ENCODE measurements at regions not wholly inside any gene's neighbourhood (a gene's known extent, or its start where the extent isn't known, plus 50 kb on each side); places are given as distances from the start of the nearest gene placed in this dataset.

DNA sequence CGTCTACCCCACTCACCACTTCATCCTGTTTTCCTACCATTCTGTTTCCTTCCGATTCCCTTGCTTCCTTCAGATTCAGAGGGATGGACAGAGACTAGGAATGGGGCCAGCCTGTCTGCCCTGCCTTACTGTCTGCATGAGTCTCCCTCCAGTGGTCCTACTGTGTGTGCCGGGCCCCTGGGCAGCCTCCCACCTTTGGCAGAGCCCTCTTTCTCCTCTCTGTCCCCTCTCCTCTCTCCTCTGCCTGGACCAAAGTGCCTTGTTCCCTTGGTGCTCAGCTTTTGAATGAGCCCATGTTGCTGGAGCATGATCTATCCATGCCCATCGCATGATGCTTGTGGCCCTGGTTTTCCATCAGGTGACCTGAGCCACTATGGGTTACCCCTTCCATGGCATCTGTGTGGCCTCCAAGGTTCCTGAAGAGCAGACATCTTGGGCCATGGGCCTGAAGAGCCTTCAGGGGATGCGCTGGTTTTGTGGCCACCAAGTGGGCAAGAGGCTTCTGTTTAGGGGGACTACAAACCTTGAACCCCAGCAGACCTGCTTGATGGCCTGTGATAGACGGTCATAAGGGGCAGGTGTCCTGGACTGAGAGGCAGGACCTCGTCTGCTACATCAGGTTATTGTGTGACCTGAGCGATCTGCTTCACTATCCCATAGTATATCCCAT, 54.2 kb upstream of the BCL11B start:
- TF ChIP-seq, protein P1, sequence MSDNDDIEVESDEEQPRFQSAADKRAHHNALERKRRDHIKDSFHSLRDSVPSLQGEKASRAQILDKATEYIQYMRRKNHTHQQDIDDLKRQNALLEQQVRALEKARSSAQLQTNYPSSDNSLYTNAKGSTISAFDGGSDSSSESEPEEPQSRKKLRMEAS (IDR thresholded peaks at IDR 0.05; ENCODE audit: low read depth, low read length) = no peak
- TF ChIP-seq POLR2A (IDR thresholded peaks at IDR 0.05; ENCODE audit: extremely low read depth, insufficient read length) (no peak), MYC (IDR thresholded peaks at IDR 0.05; ENCODE audit: low read depth, low read length) (no peak)
- TF ChIP-seq, protein P2, sequence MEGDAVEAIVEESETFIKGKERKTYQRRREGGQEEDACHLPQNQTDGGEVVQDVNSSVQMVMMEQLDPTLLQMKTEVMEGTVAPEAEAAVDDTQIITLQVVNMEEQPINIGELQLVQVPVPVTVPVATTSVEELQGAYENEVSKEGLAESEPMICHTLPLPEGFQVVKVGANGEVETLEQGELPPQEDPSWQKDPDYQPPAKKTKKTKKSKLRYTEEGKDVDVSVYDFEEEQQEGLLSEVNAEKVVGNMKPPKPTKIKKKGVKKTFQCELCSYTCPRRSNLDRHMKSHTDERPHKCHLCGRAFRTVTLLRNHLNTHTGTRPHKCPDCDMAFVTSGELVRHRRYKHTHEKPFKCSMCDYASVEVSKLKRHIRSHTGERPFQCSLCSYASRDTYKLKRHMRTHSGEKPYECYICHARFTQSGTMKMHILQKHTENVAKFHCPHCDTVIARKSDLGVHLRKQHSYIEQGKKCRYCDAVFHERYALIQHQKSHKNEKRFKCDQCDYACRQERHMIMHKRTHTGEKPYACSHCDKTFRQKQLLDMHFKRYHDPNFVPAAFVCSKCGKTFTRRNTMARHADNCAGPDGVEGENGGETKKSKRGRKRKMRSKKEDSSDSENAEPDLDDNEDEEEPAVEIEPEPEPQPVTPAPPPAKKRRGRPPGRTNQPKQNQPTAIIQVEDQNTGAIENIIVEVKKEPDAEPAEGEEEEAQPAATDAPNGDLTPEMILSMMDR (IDR thresholded peaks at IDR 0.05; ENCODE audit: low read depth, low read length) = no peak

DNA sequence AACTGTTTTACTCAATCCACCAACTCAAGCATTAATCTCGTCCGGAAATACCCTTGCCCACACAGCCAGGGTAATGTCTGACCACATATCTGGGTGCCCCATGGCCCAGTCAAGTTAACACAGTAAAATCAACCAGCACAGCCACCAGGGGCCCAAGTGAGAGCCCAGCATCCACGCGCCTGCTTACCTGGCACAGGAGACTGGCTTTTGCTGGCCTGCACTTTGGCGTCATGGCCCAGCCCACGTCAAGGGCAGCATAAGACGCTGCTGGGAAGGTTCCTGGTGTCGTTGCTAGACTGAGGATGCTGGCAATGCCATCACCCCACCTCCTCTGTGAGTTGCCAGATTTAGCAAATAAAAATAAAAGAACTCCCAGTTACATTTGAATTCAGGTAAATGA, 53.6 kb upstream of the BCL11B start:
- no peak overlapping the region for H3K4me3 ChIP-seq (ENCODE audit: low read depth, low read length)
- DNase-seq (ENCODE audit: low read depth) = no peak

More for the DNA sequence above, 54.2 kb upstream of the BCL11B start:
- no peak overlapping the region for H3K4me3 ChIP-seq (ENCODE audit: low read depth, low read length)
- no peak for DNase-seq (ENCODE audit: low read depth)

DNA sequence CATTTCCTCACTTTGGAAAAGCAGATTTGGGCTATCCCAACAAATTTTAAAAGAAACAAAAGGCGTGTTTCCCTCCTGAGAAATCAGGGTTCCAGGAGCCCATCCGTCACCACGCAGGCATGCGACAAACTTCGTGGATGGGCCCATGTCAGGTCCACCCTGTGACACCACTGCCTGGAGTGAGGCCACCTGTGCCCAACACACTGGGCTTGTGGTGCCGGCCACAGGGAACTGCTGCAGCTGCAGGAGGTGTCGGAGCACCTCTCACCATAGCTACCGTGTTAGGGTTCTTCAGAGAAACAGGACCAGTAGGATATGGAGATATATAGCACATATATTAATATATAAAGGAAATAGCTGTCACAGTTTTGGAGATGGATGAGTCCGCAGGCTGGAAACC, 53.0 kb upstream of the BCL11B start:
- TF ChIP-seq, protein P2 (IDR thresholded peaks at IDR 0.05; ENCODE audit: low read depth, low read length) = no peak
- TF ChIP-seq, protein P1 (IDR thresholded peaks at IDR 0.05; ENCODE audit: low read depth, low read length) = no peak
- no peak for TF ChIP-seq MYC (IDR thresholded peaks at IDR 0.05; ENCODE audit: low read depth, low read length)
- no peak for TF ChIP-seq POLR2A (IDR thresholded peaks at IDR 0.05; ENCODE audit: extremely low read depth, insufficient read length)
- no peak for DNase-seq (ENCODE audit: low read depth)
- H3K4me3 ChIP-seq (ENCODE audit: low read depth, low read length) = no peak overlapping the region

More for the DNA sequence above, 53.6 kb upstream of the BCL11B start:
- TF ChIP-seq, protein P2 (IDR thresholded peaks at IDR 0.05; ENCODE audit: low read depth, low read length) = no peak
- no peak for TF ChIP-seq POLR2A (IDR thresholded peaks at IDR 0.05; ENCODE audit: extremely low read depth, insufficient read length)
- no peak for TF ChIP-seq MYC (IDR thresholded peaks at IDR 0.05; ENCODE audit: low read depth, low read length)
- TF ChIP-seq, protein P1 (IDR thresholded peaks at IDR 0.05; ENCODE audit: low read depth, low read length) = no peak

DNA sequence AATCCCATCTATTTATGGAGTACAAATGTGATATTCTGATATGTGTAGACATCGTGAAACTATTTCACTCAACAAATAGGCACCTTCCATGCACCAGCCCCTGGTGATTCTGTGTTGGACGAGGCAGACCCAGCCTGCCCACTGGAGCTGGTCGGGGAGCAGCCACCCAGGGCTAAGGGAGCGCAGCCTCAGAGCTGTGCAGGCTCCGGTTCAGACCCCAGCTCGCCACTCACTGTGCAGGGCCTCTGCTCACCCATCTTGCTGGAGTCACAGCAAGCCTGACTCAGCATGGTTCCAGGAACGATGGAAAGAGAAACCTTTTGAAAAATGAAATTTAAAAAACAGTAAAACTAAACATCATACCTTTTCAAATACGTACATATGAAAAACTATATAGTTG, 52.3 kb upstream of the BCL11B start:
- DNase-seq (ENCODE audit: low read depth) = no peak
- no peak for TF ChIP-seq MYC (IDR thresholded peaks at IDR 0.05; ENCODE audit: low read depth, low read length)
- TF ChIP-seq POLR2A (IDR thresholded peaks at IDR 0.05; ENCODE audit: extremely low read depth, insufficient read length) = no peak
- TF ChIP-seq, protein P1 (IDR thresholded peaks at IDR 0.05; ENCODE audit: low read depth, low read length) = no peak
- no peak overlapping the region for H3K4me3 ChIP-seq (ENCODE audit: low read depth, low read length)

DNA sequence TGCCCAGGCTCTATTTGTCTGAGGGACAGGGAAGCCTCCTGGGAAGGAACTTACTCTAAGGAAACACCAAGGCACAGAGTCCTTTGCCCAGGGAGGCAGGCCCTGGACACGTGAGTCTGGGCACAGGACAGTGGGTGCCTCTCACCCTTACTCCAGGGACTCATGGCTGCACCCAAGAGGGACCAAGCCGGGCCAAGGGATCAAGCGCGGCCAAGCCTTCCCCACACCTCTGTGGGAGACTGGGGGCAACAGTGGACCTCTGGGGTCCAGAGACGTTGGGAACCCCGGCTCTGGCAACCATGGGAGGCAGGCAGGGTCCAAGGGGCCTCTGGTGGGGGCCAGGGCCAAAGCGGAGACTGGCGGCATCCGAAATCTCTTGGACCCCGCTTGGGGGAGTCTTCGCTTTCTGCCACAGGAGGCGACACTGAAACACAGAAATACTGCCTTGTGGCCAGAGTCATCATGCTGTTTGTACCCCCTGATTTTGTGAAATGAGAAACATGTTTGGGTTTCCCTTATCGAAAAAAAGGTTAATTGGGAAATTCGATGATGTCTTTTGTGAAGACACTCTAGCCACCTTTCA, 51.7 kb upstream of the BCL11B start:
- TF ChIP-seq, protein P1 (IDR thresholded peaks at IDR 0.05; ENCODE audit: low read depth, low read length) = no peak
- TF ChIP-seq, protein P2 (IDR thresholded peaks at IDR 0.05; ENCODE audit: low read depth, low read length) = no peak
- TF ChIP-seq POLR2A (IDR thresholded peaks at IDR 0.05; ENCODE audit: extremely low read depth, insufficient read length) = no peak
- DNase-seq (ENCODE audit: low read depth) = no peak
- no peak overlapping the region for H3K4me3 ChIP-seq (ENCODE audit: low read depth, low read length)
